HepG2 (cell line): ENCODE measurements at regions not wholly inside any gene's neighbourhood (a gene's known extent, or its start where the extent isn't known, plus 50 kb on each side); places are given as distances from the start of the nearest gene placed in this dataset.

Source experiments
- ATAC-seq: fragments of 200-7000 bp; cut with Tn5 transposase; 3 replicates; pipeline ENCODE4 v1.9.1; 2020; ENCODE audit warnings: mild to moderate bottlenecking, moderate library complexity
- BruUV-seq: library from RNA; stranded (reverse); fragments of 400-500 nt; replicated peaks from 2 replicates; lab custom pipeline; 2021; lab: Mats Ljungman, UMichigan
- CTCF ChIA-PET: fragments of 300-600 bp; formaldehyde crosslinking; extraction: SDS; loops from one replicate; lab custom pipeline; 2021; ENCODE audit warnings: low total read pairs, inconsistent platforms, low intra/inter-chr PET ratio; lab: Yijun Ruan, JAX
- POLR2A ChIA-PET: fragments of 350-600 bp; sonication (Branson Sonifier 250); formaldehyde crosslinking; loops from one replicate; lab custom pipeline; 2020; ENCODE audit warnings: antibody characterized with exemption, inconsistent platforms; lab: Yijun Ruan, JAX
- DNase-seq: peaks from one replicate; pipeline ENCODE4 v3.0.0-alpha.2; 2015; ENCODE audit warnings: low spot score
- FAIRE-seq: peaks from 3 replicates; lab custom pipeline; 2011; peaks lifted over from hg19 to GRCh38; lab: Jason Lieb, UNC
- H2AFZ ChIP-seq: one replicate; pipeline ENCODE4 v1.6.1; 2011; ENCODE audit warnings: low read length, inconsistent platforms
- H3K27ac ChIP-seq: fragments of 300-600 bp; 3 replicates; pipeline ENCODE4 v1.8.0; 2011; ENCODE audit warnings: mixed run types, mild to moderate bottlenecking, mixed read lengths, low read length, inconsistent platforms; ENCODE audit not compliant: insufficient read depth; ENCODE audit errors: extremely low read length
- H3K27me3 ChIP-seq, 2 experiments: fragments of 200-600 bp in 1 of 2; 2 replicates in 1 of 2; 3 replicates in 1 of 2; pipeline versions ENCODE4 v1.6.0 to v1.8.0; 2011; ENCODE audit warnings: low read length in 2 of 2, mild to moderate bottlenecking in 2 of 2, moderate library complexity in 2 of 2, inconsistent platforms in 1 of 2; ENCODE audit not compliant: insufficient read depth in 2 of 2, control insufficient read depth in 1 of 2
- H3K36me3 ChIP-seq, 2 experiments: fragments of 200-600 bp in 1 of 2; replicated peaks in 1 of 2; 2 replicates in 1 of 2; 3 replicates in 1 of 2; pipeline versions ENCODE4 v1.5.1 to v1.8.0; 2011; ENCODE audit warnings: low read length in 2 of 2, inconsistent platforms in 1 of 2; ENCODE audit not compliant: insufficient read depth in 2 of 2, control insufficient read depth in 1 of 2
- H3K4me1 ChIP-seq: 2 replicates; pipeline ENCODE4 v1.5.1; 2012; ENCODE audit warnings: low read length, inconsistent platforms; ENCODE audit not compliant: insufficient read depth
- H3K4me2 ChIP-seq: 2 replicates; pipeline ENCODE4 v1.6.0; 2011; ENCODE audit warnings: low read depth, low read length, inconsistent platforms
- H3K4me3 ChIP-seq, 3 experiments: fragments of 200-600 bp in 1 of 3; sonication (generic), shearing (Covaris generic) in 1 of 3; replicated peaks in 1 of 3; 2 replicates each; pipeline ENCODE4 v1.5.1; 2011 to 2016; ENCODE audit warnings: low read length in 3 of 3, inconsistent platforms in 2 of 3, low read depth in 2 of 3, mild to moderate bottlenecking in 2 of 3, control low read depth in 1 of 3, mixed read lengths in 1 of 3; ENCODE audit not compliant: insufficient read depth in 1 of 3
- H3K79me2 ChIP-seq: one replicate; pipeline ENCODE4 v1.6.1; 2011; ENCODE audit warnings: low read length, inconsistent platforms; ENCODE audit not compliant: insufficient read depth
- H3K9ac ChIP-seq: 2 replicates; pipeline ENCODE4 v1.6.0; 2011; ENCODE audit warnings: mild to moderate bottlenecking, low read depth, low read length, inconsistent platforms; ENCODE audit not compliant: insufficient read depth
- H3K9me3 ChIP-seq: 2 replicates; pipeline ENCODE4 v1.5.1; 2012; ENCODE audit warnings: mild to moderate bottlenecking, low read length
- H4K20me1 ChIP-seq: 2 replicates; pipeline ENCODE4 v1.6.0; 2011; ENCODE audit warnings: inconsistent platforms, mild to moderate bottlenecking, low read length, moderate library complexity; ENCODE audit not compliant: insufficient read depth
- ATF1 ChIP-seq: IDR thresholded peaks from 2 replicates; pipeline ENCODE4 v1.6.1; 2016; ENCODE audit warnings: mild to moderate bottlenecking, control low read depth
- GLI4 ChIP-seq: sonication (generic); formaldehyde crosslinking; IDR thresholded peaks from 2 replicates; pipeline ENCODE4 v1.5.1; 2020; ENCODE audit warnings: missing genetic modification reagents, mild to moderate bottlenecking, moderate library complexity, borderline replicate concordance
- ISL2 ChIP-seq: sonication (generic); formaldehyde crosslinking; IDR thresholded peaks from 2 replicates; pipeline ENCODE4 v1.5.0; 2020; ENCODE audit warnings: missing genetic modification reagents
- KLF6 ChIP-seq: IDR thresholded peaks from 2 replicates; pipeline ENCODE4 v1.8.0; 2016; ENCODE audit warnings: missing biosample characterization, missing genetic modification reagents
- RARG ChIP-seq: sonication (generic); formaldehyde crosslinking; IDR thresholded peaks from 2 replicates; pipeline ENCODE4 v1.4.0; 2020; ENCODE audit warnings: low read depth, mild to moderate bottlenecking, missing genetic modification reagents
- ZFYVE20 ChIP-seq: sonication (generic); formaldehyde crosslinking; IDR thresholded peaks from 2 replicates; pipeline ENCODE4 v1.8.0; 2023; ENCODE audit warnings: low read depth, mild to moderate bottlenecking, moderate library complexity, missing genetic modification reagents, borderline replicate concordance
- ZNF607 ChIP-seq: sonication (generic); formaldehyde crosslinking; IDR thresholded peaks from 2 replicates; pipeline ENCODE4 v1.5.1; 2020; ENCODE audit warnings: missing genetic modification reagents, mild to moderate bottlenecking, borderline replicate concordance
- WGBS: methylation state at CpG from one replicate; pipeline ENCODE4 v1.1.6; 2017; ENCODE audit warnings: low lambda C conversion rate; 5-methylcytosine and 5-hydroxymethylcytosine counted together
- in situ Hi-C: cut with HindIII; loops from 2 replicates; pipeline ENCODE4 v1.10.0; 2017; ENCODE audit warnings: low pct_unique_long_range_greater_than_20kb; ENCODE audit not compliant: extremely low pct_ligation_motif_present
- intact Hi-C: fragments of 100-400 bp; cut with micrococcal nuclease; formaldehyde crosslinking; loops from one replicate; pipeline ENCODE4 v1.10.0; 2022; ENCODE audit not compliant: unreplicated experiment
- TF ChIP-seq, protein P1 (sequence below): sonication (generic); formaldehyde crosslinking; IDR thresholded peaks from 2 replicates; pipeline ENCODE4 v1.5.0; 2020; ENCODE audit warnings: mild to moderate bottlenecking, missing genetic modification reagents, borderline replicate concordance
- TF ChIP-seq, protein P2 (sequence below): sonication (generic); formaldehyde crosslinking; IDR thresholded peaks from 2 replicates; pipeline ENCODE4 v1.4.0; 2020; ENCODE audit warnings: missing genetic modification reagents
- TF ChIP-seq, protein P3 (sequence below): IDR thresholded peaks from 2 replicates; pipeline ENCODE4 v1.6.1; 2012; ENCODE audit warnings: inconsistent platforms
- TF ChIP-seq, protein P4 (sequence below): sonication (generic); formaldehyde crosslinking; IDR thresholded peaks from 2 replicates; pipeline ENCODE4 v1.4.0; 2020; ENCODE audit warnings: missing genetic modification reagents, borderline replicate concordance
- TF ChIP-seq, protein P5 (sequence below): fragments of 450-650 bp; IDR thresholded peaks from 2 replicates; pipeline ENCODE4 v1.6.1; 2017; ENCODE audit warnings: mild to moderate bottlenecking

DNA sequence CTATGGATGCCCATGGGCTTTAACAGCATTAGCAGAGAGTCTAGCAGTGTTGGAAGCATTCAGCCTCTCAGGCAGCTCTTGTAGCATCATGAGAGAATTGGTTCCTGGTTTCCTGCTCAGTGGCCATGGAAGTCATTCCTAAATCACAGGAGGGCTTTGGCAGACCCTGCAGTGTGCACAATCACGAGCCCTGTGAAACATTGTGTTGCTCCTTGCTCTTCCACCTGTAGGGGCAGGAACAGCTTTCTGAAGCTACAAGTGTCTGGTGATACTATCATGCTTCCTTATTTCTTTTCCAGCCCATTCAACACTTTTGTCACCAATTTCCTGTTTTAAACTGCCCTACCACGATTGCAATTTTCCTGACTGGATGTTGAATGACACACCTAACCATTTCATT is 402.2 kb upstream of the USP15 start:
- ATAC-seq, result no peak
- H2AFZ ChIP-seq, result no peak overlapping the region
- no peak for FAIRE-seq
- H3K27ac ChIP-seq, result no peak overlapping the region
- H3K36me3 ChIP-seq, result no peaks in the 10 kb centered on the region
- H3K4me3 ChIP-seq, result no peak overlapping the region
- BruUV-seq, result no TSS peak
- ChIA-PET CTCF (no interaction called here), POLR2A (no interaction called here)
- H3K4me1 ChIP-seq, result no peaks in the 10 kb centered on the region
- H3K9me3 ChIP-seq, result peaks cover 18% of the 10 kb centered on the region
- H3K79me2 ChIP-seq, result no peaks in the 10 kb centered on the region
- no peaks in the 10 kb centered on the region for H4K20me1 ChIP-seq
- in situ Hi-C loops, result no loop called here
- intact Hi-C loops, result no loop called here
- no peaks in the 10 kb centered on the region for H3K27me3 ChIP-seq
- no peak overlapping the region for H3K9ac ChIP-seq
- no peak for DNase-seq
- H3K4me2 ChIP-seq, result no peak overlapping the region
- WGBS, result 0% methylated on average over 2 of the region's 2 CpGs
- no peak for TF ChIP-seq GLI4 (CRISPR knock-in tag)
- TF ChIP-seq, protein P1, sequence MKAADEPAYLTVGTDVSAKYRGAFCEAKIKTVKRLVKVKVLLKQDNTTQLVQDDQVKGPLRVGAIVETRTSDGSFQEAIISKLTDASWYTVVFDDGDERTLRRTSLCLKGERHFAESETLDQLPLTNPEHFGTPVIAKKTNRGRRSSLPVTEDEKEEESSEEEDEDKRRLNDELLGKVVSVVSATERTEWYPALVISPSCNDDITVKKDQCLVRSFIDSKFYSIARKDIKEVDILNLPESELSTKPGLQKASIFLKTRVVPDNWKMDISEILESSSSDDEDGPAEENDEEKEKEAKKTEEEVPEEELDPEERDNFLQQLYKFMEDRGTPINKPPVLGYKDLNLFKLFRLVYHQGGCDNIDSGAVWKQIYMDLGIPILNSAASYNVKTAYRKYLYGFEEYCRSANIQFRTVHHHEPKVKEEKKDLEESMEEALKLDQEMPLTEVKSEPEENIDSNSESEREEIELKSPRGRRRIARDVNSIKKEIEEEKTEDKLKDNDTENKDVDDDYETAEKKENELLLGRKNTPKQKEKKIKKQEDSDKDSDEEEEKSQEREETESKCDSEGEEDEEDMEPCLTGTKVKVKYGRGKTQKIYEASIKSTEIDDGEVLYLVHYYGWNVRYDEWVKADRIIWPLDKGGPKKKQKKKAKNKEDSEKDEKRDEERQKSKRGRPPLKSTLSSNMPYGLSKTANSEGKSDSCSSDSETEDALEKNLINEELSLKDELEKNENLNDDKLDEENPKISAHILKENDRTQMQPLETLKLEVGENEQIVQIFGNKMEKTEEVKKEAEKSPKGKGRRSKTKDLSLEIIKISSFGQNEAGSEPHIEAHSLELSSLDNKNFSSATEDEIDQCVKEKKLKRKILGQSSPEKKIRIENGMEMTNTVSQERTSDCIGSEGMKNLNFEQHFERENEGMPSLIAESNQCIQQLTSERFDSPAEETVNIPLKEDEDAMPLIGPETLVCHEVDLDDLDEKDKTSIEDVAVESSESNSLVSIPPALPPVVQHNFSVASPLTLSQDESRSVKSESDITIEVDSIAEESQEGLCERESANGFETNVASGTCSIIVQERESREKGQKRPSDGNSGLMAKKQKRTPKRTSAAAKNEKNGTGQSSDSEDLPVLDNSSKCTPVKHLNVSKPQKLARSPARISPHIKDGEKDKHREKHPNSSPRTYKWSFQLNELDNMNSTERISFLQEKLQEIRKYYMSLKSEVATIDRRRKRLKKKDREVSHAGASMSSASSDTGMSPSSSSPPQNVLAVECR (CRISPR knock-in tag), result no peak
- TF ChIP-seq, protein P2, sequence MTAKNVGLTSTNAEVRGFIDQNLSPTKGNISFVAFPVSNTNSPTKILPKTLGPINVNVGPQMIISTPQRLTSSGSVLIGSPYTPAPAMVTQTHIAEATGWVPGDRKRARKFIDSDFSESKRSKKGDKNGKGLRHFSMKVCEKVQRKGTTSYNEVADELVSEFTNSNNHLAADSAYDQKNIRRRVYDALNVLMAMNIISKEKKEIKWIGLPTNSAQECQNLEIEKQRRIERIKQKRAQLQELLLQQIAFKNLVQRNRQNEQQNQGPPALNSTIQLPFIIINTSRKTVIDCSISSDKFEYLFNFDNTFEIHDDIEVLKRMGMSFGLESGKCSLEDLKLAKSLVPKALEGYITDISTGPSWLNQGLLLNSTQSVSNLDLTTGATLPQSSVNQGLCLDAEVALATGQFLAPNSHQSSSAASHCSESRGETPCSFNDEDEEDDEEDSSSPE (CRISPR knock-in tag), result no peak
- TF ChIP-seq, protein P3, sequence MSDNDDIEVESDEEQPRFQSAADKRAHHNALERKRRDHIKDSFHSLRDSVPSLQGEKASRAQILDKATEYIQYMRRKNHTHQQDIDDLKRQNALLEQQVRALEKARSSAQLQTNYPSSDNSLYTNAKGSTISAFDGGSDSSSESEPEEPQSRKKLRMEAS, result no peak
- TF ChIP-seq ISL2 (CRISPR knock-in tag), result no peak
- TF ChIP-seq, protein P4, sequence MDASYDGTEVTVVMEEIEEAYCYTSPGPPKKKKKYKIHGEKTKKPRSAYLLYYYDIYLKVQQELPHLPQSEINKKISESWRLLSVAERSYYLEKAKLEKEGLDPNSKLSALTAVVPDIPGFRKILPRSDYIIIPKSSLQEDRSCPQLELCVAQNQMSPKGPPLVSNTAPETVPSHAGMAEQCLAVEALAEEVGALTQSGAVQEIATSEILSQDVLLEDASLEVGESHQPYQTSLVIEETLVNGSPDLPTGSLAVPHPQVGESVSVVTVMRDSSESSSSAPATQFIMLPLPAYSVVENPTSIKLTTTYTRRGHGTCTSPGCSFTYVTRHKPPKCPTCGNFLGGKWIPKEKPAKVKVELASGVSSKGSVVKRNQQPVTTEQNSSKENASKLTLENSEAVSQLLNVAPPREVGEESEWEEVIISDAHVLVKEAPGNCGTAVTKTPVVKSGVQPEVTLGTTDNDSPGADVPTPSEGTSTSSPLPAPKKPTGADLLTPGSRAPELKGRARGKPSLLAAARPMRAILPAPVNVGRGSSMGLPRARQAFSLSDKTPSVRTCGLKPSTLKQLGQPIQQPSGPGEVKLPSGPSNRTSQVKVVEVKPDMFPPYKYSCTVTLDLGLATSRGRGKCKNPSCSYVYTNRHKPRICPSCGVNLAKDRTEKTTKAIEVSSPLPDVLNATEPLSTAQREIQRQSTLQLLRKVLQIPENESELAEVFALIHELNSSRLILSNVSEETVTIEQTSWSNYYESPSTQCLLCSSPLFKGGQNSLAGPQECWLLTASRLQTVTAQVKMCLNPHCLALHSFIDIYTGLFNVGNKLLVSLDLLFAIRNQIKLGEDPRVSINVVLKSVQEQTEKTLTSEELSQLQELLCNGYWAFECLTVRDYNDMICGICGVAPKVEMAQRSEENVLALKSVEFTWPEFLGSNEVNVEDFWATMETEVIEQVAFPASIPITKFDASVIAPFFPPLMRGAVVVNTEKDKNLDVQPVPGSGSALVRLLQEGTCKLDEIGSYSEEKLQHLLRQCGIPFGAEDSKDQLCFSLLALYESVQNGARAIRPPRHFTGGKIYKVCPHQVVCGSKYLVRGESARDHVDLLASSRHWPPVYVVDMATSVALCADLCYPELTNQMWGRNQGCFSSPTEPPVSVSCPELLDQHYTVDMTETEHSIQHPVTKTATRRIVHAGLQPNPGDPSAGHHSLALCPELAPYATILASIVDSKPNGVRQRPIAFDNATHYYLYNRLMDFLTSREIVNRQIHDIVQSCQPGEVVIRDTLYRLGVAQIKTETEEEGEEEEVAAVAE (CRISPR knock-in tag), result no peak
- no peak for TF ChIP-seq KLF6 (CRISPR knock-in tag)
- TF ChIP-seq ZFYVE20 (CRISPR knock-in tag), result no peak
- TF ChIP-seq ZNF607, result no peak
- no peak for TF ChIP-seq RARG (CRISPR knock-in tag)
- TF ChIP-seq ATF1 (CRISPR knock-in tag), result no peak
- TF ChIP-seq, protein P5, sequence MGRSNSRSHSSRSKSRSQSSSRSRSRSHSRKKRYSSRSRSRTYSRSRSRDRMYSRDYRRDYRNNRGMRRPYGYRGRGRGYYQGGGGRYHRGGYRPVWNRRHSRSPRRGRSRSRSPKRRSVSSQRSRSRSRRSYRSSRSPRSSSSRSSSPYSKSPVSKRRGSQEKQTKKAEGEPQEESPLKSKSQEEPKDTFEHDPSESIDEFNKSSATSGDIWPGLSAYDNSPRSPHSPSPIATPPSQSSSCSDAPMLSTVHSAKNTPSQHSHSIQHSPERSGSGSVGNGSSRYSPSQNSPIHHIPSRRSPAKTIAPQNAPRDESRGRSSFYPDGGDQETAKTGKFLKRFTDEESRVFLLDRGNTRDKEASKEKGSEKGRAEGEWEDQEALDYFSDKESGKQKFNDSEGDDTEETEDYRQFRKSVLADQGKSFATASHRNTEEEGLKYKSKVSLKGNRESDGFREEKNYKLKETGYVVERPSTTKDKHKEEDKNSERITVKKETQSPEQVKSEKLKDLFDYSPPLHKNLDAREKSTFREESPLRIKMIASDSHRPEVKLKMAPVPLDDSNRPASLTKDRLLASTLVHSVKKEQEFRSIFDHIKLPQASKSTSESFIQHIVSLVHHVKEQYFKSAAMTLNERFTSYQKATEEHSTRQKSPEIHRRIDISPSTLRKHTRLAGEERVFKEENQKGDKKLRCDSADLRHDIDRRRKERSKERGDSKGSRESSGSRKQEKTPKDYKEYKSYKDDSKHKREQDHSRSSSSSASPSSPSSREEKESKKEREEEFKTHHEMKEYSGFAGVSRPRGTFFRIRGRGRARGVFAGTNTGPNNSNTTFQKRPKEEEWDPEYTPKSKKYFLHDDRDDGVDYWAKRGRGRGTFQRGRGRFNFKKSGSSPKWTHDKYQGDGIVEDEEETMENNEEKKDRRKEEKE, result no peak
